HG03196 (cell line): ENCODE measurements at regions not wholly inside any gene's neighbourhood (a gene's known extent, or its start where the extent isn't known, plus 50 kb on each side); places are given as distances from the start of the nearest gene placed in this dataset.

Source experiments
- ATAC-seq: cut with Tn5 transposase; IDR thresholded peaks from one replicate; pipeline ENCODE4 v1.9.1; 2021; ENCODE audit not compliant: unreplicated experiment

DNA sequence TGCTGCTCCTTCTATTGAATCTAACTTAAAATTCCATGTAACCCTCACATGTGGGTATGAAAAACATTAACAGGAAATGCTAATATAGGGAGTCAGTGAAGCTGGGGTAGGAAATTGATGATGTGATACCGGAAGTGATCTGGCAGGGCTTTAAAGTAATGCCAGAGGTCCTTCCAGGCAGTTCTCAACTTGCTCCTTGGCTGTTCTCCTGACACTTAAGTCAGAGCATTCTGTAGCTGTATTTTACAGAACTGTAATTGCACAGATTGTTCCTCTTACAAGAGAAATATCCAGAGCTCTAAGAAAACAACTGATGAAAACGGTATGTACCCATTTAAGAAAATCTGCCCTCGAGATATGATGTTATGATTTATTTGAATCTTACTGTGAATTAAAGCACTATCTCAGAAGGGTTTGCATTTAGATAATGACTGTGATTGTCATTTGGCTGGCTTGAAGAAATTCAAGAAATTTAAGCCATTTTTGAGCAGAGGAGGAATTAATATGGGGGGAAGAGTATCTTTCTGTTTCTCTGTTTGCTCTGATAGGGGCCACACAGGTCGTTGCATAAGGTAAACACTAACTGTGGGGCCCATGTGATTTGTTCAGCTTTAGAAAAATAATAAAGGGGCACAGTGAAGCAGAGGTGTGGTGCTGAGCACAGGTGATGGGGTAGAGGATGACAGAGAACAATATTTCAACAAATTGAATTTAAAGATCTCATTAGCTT, 88.4 kb downstream of the BBS10 start:
- ATAC-seq, result no peak

DNA sequence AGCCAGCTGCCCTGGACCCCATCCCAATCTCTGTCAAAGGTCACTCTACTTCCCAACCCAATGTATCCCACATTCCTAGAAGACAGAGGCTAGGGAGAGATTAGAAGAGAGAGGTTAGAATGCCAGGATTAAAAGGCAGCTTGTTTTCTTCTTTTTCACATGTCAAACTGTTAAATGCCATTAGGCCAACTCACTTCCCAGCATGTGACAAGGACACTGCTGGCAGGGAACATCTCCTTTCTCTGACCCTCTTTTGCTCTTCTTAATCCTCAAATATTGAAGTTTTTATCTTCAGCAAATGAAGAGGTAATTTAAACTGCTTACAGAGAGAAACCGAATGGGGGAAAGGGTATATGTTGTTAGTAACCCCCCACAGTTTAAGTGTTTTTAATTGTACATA, 89.1 kb downstream of the BBS10 start:
- ATAC-seq, result no peak

GRCh38 chr12:76256904-76257303, 91.3 kb downstream of the BBS10 start:
- ATAC-seq, result no peak

- no peak for ATAC-seq
These were observed 91.9 kb downstream of the BBS10 start for GRCh38 chr12:76256321-76256720.

- no peak for ATAC-seq
These were observed 92.5 kb downstream of the BBS10 start for GRCh38 chr12:76255692-76256091.

GRCh38 chr12:76255281-76255680, 92.9 kb downstream of the BBS10 start:
- ATAC-seq, result no peak

DNA sequence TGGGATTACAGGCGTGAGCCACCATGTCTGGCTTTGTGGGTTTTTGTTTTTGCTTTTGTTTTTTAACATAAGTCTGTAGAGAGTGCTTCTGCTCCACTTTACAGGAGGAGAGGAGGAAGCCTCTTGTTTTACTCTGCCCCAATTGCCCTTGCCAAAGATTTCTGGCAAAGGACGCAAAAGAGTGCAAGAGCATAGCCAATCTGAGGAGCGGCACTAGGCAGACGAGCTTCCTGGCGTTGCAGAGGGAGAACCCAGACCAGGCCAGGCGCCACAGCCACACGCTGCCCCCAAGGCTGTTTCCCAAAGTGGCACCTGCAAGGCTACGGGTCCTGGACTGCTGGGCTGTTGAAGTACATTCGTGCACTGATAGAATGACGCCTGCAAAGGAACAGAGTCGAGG, 96.2 kb downstream of the BBS10 start:
- ATAC-seq, result no peak

GRCh38 chr12:76250256-76250655, 98.0 kb downstream of the BBS10 start:
- no peak for ATAC-seq

DNA sequence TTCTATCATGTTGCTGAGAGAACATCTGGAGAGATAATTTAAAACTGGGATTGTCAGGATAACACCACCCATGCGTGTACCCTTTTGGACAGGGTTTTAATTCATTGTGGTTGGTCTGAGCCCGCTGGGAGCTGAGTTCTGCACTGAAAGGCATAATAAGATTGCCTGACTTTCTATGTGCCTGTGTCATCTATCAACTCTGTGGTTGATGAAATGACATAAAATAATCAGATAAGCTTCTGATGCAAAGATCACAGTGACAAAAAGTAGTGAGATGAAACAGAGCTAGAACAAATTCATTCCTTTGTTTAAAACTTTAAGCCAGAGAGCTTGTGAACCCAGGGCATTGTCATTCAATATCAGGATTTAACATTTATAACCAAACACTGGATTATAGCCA, 98.7 kb downstream of the BBS10 start:
- ATAC-seq, result no peak

DNA sequence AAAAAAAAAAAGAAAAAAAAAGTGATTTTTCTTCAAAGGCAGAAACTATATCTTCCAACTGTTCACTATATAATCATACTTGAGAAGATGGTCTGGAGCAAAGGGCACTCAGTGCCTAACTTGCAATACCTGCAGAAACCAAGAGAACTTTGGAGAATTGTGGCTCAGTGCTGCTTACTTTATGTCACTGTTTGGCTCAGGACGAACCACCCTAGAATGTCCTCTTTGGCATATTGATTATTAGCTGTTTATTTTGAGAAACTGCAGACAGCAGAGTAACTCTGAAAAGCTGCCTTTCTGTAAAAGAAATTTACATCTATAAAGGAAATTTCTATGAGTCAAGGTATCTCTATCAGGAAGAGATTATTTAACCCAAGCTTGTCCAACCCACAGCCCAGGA, 100.2 kb downstream of the BBS10 start:
- ATAC-seq, result no peak

DNA sequence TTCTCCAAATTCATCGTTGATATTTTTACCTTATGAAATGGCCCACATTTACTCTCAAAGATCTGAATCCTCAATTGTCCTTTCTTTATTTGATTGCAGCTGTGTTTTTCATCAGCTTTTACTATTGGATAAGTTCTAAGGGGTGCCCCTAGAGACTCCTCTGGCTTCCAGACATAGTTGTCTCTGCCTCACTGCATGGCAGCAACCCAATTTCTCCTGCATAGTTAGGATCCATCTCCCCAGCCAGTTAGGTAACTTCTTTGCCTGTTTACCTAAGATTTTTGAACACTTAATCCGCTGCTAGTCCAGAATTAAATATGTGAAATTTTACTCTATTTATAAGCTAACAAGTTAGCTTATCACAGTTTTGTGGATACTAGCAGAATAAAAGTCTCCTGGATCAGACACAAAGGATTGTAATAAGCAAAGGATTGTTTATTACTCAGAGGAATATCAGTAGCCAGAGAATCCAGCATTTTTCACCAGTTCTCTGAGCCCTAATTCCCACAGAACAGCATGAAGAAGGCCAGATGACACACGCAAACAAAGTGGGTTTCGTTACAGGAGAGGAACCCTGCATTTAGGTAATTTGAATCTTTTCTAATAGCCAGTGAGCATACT, 101.1 kb downstream of the BBS10 start:
- ATAC-seq, result no peak

DNA sequence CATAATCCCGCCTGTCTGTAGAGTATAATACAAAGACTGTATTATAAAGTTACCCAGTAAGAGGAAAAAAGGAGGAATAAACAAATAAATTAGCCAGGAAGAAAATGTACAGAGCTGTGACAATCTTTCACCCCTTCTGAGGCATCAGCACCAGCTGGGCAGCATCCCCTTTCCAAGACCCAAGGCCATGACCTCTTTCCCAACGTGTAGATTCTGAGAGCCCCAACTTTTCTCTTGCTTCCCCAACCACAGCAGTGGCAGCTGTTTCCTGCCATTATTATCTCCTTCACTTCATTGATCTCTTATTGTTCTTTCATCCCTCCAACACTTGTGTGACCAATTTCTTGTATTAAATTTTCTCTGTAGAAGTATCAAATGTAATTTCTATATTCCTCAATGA, 101.6 kb downstream of the BBS10 start:
- ATAC-seq, result no peak

DNA sequence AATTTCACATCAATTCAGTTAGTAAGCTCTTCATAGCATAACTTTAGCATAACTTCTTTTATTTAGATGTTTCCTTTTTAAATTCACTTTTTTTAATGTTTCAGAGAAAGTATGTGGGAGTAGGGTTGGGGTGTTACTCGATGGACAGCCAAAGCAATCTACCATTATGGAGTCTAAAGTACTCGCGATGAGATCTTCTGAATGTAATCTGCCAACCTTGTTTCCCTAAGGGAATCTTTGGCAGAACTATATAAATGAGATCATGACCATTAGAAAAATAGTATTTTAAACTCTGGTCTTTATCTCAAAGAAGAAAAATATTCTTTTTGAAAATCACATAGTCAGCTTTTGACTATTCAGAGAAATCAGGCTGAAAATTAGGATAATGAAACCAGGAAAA, 103.9 kb downstream of the BBS10 start:
- ATAC-seq, result no peak

- ATAC-seq, result no peak
These were observed 105.2 kb downstream of the BBS10 start for GRCh38 chr12:76242813-76243550.

DNA sequence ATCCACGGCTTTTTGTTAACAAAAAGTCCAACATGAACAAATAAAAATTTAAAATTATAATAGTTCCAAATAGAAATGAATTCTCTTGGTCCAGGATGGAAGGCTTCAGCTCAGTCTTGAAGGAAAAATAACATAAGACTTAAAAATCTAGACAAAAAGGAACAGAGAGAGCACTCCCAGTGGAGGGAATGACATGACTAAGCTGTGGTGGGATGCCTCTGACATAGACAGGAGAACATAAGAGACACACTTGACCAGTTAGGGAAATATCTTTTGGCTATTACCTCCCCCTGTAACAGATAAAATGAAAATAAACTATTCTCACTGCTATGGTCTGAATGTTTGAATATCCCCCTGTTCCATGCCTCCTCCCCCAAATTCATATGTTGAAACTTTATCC, 106.8 kb downstream of the BBS10 start:
- no peak for ATAC-seq

DNA sequence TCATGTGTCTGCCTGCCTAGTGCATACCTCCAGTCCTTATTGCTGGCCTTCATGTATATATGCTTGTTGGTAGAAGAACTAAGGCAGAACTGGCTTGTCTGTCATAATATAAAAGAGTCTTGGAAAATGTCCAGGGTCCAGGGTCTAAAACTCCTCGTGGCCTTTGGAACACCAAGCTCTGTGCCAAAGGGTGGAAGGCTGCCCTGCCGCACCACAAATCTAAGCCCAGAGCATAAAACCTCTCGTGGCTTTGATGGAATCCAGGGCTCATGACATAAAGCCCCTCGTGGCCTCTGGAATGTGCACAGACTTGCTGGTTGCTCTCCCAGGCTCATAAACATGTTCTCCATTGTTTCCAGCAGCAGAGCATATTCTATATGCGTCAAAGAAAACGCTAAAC, 107.9 kb downstream of the BBS10 start:
- no peak for ATAC-seq

DNA sequence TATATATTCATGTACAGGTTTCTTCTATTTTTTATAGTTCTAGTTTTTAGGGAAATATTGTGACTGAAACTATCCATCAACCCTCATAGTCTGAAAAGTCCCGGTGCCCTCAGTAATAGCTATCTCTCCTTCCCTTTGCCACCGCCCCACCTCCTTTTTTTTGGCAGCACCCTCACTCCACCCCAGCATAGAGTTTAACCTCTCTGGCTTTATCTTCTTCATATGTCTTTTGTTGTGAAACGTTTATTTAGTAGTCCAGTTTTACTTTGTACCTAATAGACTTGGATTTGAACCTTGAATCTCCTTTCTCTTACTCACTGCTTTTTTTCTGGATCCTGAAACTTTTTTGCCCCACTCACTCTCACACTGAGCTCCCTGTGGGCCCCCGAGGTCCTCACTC, 109.5 kb downstream of the BBS10 start:
- ATAC-seq, result no peak

- no peak for ATAC-seq
These were observed 111.0 kb downstream of the BBS10 start for GRCh38 chr12:76237086-76237701.

- no peak for ATAC-seq
These were observed 111.6 kb downstream of the BBS10 start for GRCh38 chr12:76236640-76237039.

DNA sequence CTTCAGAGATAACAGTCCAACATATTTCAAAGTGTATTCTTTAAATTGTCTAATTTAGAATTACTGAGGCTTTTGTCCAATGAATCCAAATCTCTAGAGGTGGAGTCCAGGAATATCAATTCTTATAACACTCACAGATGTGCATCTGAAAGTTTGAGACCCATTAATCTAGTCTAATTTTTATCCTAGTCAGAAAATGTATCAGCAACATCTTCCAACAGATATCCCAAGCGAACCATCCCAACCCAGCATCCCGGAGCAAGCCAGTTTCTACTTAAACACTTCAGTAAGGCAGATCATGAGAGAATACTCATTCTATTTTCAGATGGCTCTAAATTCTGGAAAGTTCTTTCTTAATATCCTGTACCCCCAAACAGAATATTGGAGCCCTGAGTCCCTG, 113.5 kb downstream of the BBS10 start:
- ATAC-seq, result no peak

DNA sequence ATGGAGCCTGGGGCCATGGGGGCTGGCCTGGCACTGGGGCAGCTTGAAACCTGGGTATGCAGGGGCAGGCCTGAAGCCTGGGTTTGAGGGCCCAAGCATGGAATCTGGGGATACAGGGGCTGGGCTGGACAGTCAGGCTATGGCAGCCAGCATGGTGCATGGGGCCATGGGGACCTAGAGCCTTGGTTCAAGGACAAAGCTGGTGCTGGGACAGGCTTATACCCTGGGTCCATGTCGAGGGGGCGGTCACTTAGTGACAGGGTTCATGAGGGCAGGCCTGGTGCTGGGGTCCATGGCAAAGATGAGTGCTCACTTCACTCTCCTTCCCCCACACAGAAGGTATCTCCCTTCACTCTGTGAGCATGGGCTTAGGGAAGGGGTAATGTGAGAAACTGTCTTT, 116.2 kb downstream of the BBS10 start:
- no peak for ATAC-seq

GRCh38 chr12:76226956-76227355, 121.3 kb downstream of the BBS10 start:
- ATAC-seq, result no peak
